ENCODE measurements at regions not wholly inside any gene's neighbourhood (a gene's known extent, or its start where the extent isn't known, plus 50 kb on each side); places are given as distances from the start of the nearest gene placed in this dataset.

DNA sequence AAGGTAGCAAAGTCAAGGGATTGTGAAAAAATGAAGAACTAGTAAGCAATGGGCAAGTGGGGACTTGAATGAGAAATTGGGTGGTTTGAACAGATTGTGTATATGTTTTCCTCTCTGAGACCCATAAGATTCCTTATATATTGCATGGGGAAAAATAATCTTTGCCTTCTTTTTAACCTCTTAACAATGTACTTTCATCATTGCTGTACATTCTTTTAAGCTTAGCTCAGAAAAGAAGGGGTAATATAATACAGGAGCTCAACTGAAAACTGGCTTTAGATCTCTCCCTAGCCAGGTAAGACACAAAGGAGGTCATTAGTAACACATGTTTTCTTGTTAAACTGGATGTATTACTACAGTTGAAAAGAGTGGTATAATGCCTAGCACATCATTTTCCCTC, 287.2 kb downstream of the RNF144B start:
- TF ChIP-seq, protein P1, sequence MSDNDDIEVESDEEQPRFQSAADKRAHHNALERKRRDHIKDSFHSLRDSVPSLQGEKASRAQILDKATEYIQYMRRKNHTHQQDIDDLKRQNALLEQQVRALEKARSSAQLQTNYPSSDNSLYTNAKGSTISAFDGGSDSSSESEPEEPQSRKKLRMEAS (IDR thresholded peaks at IDR 0.05; ENCODE audit: low read depth, low read length): no peak
- TF ChIP-seq, protein P2, sequence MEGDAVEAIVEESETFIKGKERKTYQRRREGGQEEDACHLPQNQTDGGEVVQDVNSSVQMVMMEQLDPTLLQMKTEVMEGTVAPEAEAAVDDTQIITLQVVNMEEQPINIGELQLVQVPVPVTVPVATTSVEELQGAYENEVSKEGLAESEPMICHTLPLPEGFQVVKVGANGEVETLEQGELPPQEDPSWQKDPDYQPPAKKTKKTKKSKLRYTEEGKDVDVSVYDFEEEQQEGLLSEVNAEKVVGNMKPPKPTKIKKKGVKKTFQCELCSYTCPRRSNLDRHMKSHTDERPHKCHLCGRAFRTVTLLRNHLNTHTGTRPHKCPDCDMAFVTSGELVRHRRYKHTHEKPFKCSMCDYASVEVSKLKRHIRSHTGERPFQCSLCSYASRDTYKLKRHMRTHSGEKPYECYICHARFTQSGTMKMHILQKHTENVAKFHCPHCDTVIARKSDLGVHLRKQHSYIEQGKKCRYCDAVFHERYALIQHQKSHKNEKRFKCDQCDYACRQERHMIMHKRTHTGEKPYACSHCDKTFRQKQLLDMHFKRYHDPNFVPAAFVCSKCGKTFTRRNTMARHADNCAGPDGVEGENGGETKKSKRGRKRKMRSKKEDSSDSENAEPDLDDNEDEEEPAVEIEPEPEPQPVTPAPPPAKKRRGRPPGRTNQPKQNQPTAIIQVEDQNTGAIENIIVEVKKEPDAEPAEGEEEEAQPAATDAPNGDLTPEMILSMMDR (IDR thresholded peaks at IDR 0.05; ENCODE audit: low read depth, low read length): no peak
- no peak for TF ChIP-seq POLR2A (IDR thresholded peaks at IDR 0.05; ENCODE audit: extremely low read depth, insufficient read length)
- no peak for TF ChIP-seq MYC (IDR thresholded peaks at IDR 0.05; ENCODE audit: low read depth, low read length)
